Large intestine (tissue), 3 donors: ENCODE measurements at regions not wholly inside any gene's neighbourhood (a gene's known extent, or its start where the extent isn't known, plus 50 kb on each side); places are given as distances from the start of the nearest gene placed in this dataset.

Experiments used
- DNase-seq, 2 donors: peaks; one replicate each; pipeline versions ENCODE4 v3.0.0 to v3.0.0-alpha.2; 2013
- H3K27ac ChIP-seq: one replicate; pipeline ENCODE4 v1.5.1; 2013; ENCODE audit warnings: low read length
- H3K27me3 ChIP-seq: 2 replicates; pipeline ENCODE4 v1.6.1; 2013; ENCODE audit warnings: low read length; ENCODE audit not compliant: control insufficient read depth, insufficient read depth
- H3K36me3 ChIP-seq: 2 replicates; pipeline ENCODE4 v1.6.1; 2013; ENCODE audit warnings: low read length; ENCODE audit not compliant: control insufficient read depth, insufficient read depth
- H3K4me1 ChIP-seq: one replicate; pipeline ENCODE4 v1.6.1; 2013; ENCODE audit warnings: low read length; ENCODE audit not compliant: control insufficient read depth, insufficient read depth
- H3K4me3 ChIP-seq: one replicate; pipeline ENCODE4 v1.5.1; 2013; ENCODE audit warnings: low read length
- H3K9me3 ChIP-seq: one replicate; pipeline ENCODE4 v1.6.1; 2013; ENCODE audit warnings: mild to moderate bottlenecking, low read depth, low read length, moderate library complexity; ENCODE audit not compliant: control insufficient read depth
- WGBS: methylation state at CpG from one replicate; pipeline ENCODE4 v1.1.5; 2013; ENCODE audit warnings: low lambda C conversion rate; ENCODE audit not compliant: insufficient coverage; 5-methylcytosine and 5-hydroxymethylcytosine counted together

- no CpG with 5 or more reads among the region's 3 CpGs for WGBS
- H3K4me1 ChIP-seq = no peaks in the 10 kb centered on the region
- DNase-seq = no peak
- H3K36me3 ChIP-seq = no peaks in the 10 kb centered on the region
- H3K27ac ChIP-seq = no peak overlapping the region
- H3K4me3 ChIP-seq = no peak overlapping the region
- no peaks in the 10 kb centered on the region for H3K27me3 ChIP-seq
- no peaks in the 10 kb centered on the region for H3K9me3 ChIP-seq
Observed at GRCh38 chr3:102144063-102144462, 290.8 kb upstream of the ZPLD1 start.

GRCh38 chr3:102148598-102149337, 286.0 kb upstream of the ZPLD1 start:
- H3K27ac ChIP-seq = no peak overlapping the region
- no CpG with 5 or more reads among the region's 3 CpGs for WGBS

GRCh38 chr3:102151935-102152334, 282.9 kb upstream of the ZPLD1 start:
- Histone ChIP-seq H3K27me3 (no peaks in the 10 kb centered on the region), H3K4me1 (no peaks in the 10 kb centered on the region)
- WGBS = no CpG with 5 or more reads among the region's 1 CpG

More at GRCh38 chr3:102148598-102149337, 286.0 kb upstream of the ZPLD1 start:
- Histone ChIP-seq H3K4me1 (no peaks in the 10 kb centered on the region), H3K27me3 (no peaks in the 10 kb centered on the region), H3K36me3 (no peaks in the 10 kb centered on the region), H3K4me3 (no peak overlapping the region), H3K9me3 (peaks cover 6% of the 10 kb centered on the region)
- DNase-seq = no peak

GRCh38 chr3:102156426-102156825, 278.4 kb upstream of the ZPLD1 start:
- no peak overlapping the region for H3K27ac ChIP-seq
- WGBS = no CpG with 5 or more reads among the region's 2 CpGs

More at GRCh38 chr3:102151935-102152334, 282.9 kb upstream of the ZPLD1 start:
- no peak for DNase-seq
- peaks cover 6% of the 10 kb centered on the region for H3K9me3 ChIP-seq
- H3K36me3 ChIP-seq = no peaks in the 10 kb centered on the region
- H3K27ac ChIP-seq = no peak overlapping the region
- no peak overlapping the region for H3K4me3 ChIP-seq

GRCh38 chr3:102158080-102158740, 276.6 kb upstream of the ZPLD1 start:
- Histone ChIP-seq H3K4me1 (peaks cover 3% of the 10 kb centered on the region), H3K27me3 (no peaks in the 10 kb centered on the region), H3K4me3 (no peak overlapping the region), H3K36me3 (no peaks in the 10 kb centered on the region), H3K27ac (no peak overlapping the region), H3K9me3 (no peaks in the 10 kb centered on the region)
- 95% methylated on average over 3 of the region's 3 CpGs for WGBS
- DNase-seq = no peak

More at GRCh38 chr3:102156426-102156825, 278.4 kb upstream of the ZPLD1 start:
- Histone ChIP-seq H3K36me3 (no peaks in the 10 kb centered on the region), H3K4me1 (no peaks in the 10 kb centered on the region), H3K9me3 (peaks cover 6% of the 10 kb centered on the region), H3K4me3 (no peak overlapping the region), H3K27me3 (no peaks in the 10 kb centered on the region)
- no peak for DNase-seq

- Histone ChIP-seq H3K9me3 (no peaks in the 10 kb centered on the region), H3K4me3 (no peak overlapping the region), H3K4me1 (peaks cover 6% of the 10 kb centered on the region), H3K27me3 (no peaks in the 10 kb centered on the region), H3K27ac (no peak overlapping the region), H3K36me3 (no peaks in the 10 kb centered on the region)
- no CpG with 5 or more reads among the region's 1 CpG for WGBS
- no peak for DNase-seq
Observed at GRCh38 chr3:102159810-102160451, 274.9 kb upstream of the ZPLD1 start.

- Histone ChIP-seq H3K4me3 (no peak overlapping the region), H3K27me3 (no peaks in the 10 kb centered on the region), H3K4me1 (peaks cover 6% of the 10 kb centered on the region), H3K36me3 (no peaks in the 10 kb centered on the region), H3K9me3 (no peaks in the 10 kb centered on the region), H3K27ac (no peak overlapping the region)
- no CpG with 5 or more reads among the region's 5 CpGs for WGBS
- DNase-seq = no peak
Observed at GRCh38 chr3:102161384-102162006, 273.3 kb upstream of the ZPLD1 start.

- H3K4me1 ChIP-seq = peaks cover 6% of the 10 kb centered on the region
- H3K4me3 ChIP-seq = no peak overlapping the region
- no peak for DNase-seq
- H3K9me3 ChIP-seq = no peaks in the 10 kb centered on the region
- no peak overlapping the region for H3K27ac ChIP-seq
- H3K27me3 ChIP-seq = no peaks in the 10 kb centered on the region
- H3K36me3 ChIP-seq = no peaks in the 10 kb centered on the region
Observed at GRCh38 chr3:102162251-102162650, 272.6 kb upstream of the ZPLD1 start.

GRCh38 chr3:102163039-102163817, 271.6 kb upstream of the ZPLD1 start:
- Histone ChIP-seq H3K4me3 (no peak overlapping the region), H3K4me1 (peaks cover 6% of the 10 kb centered on the region), H3K36me3 (no peaks in the 10 kb centered on the region), H3K27me3 (no peaks in the 10 kb centered on the region), H3K9me3 (no peaks in the 10 kb centered on the region), H3K27ac (no peak overlapping the region)
- peak in 1 of 2 donors; percentile 65 for DNase-seq
- WGBS = 0% methylated on average over 1 of the region's 1 CpG

- WGBS = no CpG with 5 or more reads among the region's 4 CpGs
Observed at GRCh38 chr3:102163818-102164154, 271.0 kb upstream of the ZPLD1 start.

More at GRCh38 chr3:102163818-102164154, 271.0 kb upstream of the ZPLD1 start:
- Histone ChIP-seq H3K36me3 (no peaks in the 10 kb centered on the region), H3K27ac (no peak overlapping the region), H3K4me3 (no peak overlapping the region), H3K9me3 (no peaks in the 10 kb centered on the region), H3K4me1 (peaks cover 6% of the 10 kb centered on the region), H3K27me3 (no peaks in the 10 kb centered on the region)
- DNase-seq = no peak
